GM12878 (cell line): ENCODE measurements at regions not wholly inside any gene's neighbourhood (a gene's known extent, or its start where the extent isn't known, plus 50 kb on each side); places are given as distances from the start of the nearest gene placed in this dataset.
"Not testable (repeated sequence)": the region's sequence is repeated elsewhere in the genome, so short reads cannot be mapped to it uniquely, and the experiment has no call there.

Source experiments
- ATAC-seq: fragments of 200-7000 bp; cut with Tn5 transposase; 3 replicates; pipeline ENCODE4 v1.9.1; 2020; ENCODE audit warnings: mild to moderate bottlenecking, moderate library complexity
- BruUV-seq: library from RNA; stranded (reverse); fragments of 400-500 nt; replicated peaks from 2 replicates; lab custom pipeline; 2021; lab: Mats Ljungman, UMichigan
- CTCF ChIA-PET: fragments of 300-600 bp; sonication (Branson Sonifier 250); formaldehyde crosslinking; extraction: SDS; loops from one replicate; lab custom pipeline; 2021; ENCODE audit warnings: inconsistent platforms; lab: Yijun Ruan, JAX
- POLR2A ChIA-PET: fragments of 350-600 bp; formaldehyde crosslinking; extraction: SDS; loops from one replicate; lab custom pipeline; 2021; ENCODE audit warnings: inconsistent platforms; lab: Charles Lee
- RAD21 ChIA-PET: fragments of 300-600 bp; sonication (Branson Sonifier 250); formaldehyde crosslinking; loops from one replicate; lab custom pipeline; 2023; ENCODE audit warnings: antibody characterized with exemption; ENCODE audit not compliant: unreplicated experiment; lab: Charles Lee
- SMC1A ChIA-PET: fragments of 300-600 bp; sonication (Branson Sonifier 250); formaldehyde crosslinking; loops from one replicate; lab custom pipeline; 2023; ENCODE audit not compliant: unreplicated experiment, uncharacterized antibody; lab: Charles Lee
- DNase-seq: peaks from one replicate; pipeline ENCODE4 v3.0.0-alpha.2; 2011; ENCODE audit warnings: low read depth, low spot score
- FAIRE-seq: peaks from 3 replicates; lab custom pipeline; 2011; peaks lifted over from hg19 to GRCh38; lab: Jason Lieb, UNC
- H2AFZ ChIP-seq: 2 replicates; pipeline ENCODE4 v1.6.0; 2011; ENCODE audit warnings: low read depth, low read length, control low read depth; ENCODE audit not compliant: control insufficient read depth
- H3K27ac ChIP-seq: 2 replicates; pipeline ENCODE4 v1.5.1; 2011; ENCODE audit warnings: control low read depth; ENCODE audit not compliant: control insufficient read depth, insufficient read depth
- H3K27me3 ChIP-seq, 2 experiments: replicated peaks in 1 of 2; 2 replicates each; pipeline versions ENCODE4 v1.6.0 to v1.6.1; 2011; ENCODE audit warnings: low read length in 1 of 2; ENCODE audit not compliant: control insufficient read depth in 2 of 2, insufficient read depth in 2 of 2
- H3K36me3 ChIP-seq, 2 experiments: 2 replicates each; pipeline ENCODE4 v1.5.1; 2011; ENCODE audit warnings: low read length in 1 of 2; ENCODE audit not compliant: control insufficient read depth in 2 of 2, insufficient read depth in 2 of 2
- H3K4me1 ChIP-seq: 2 replicates; pipeline ENCODE4 v1.6.1; 2011; ENCODE audit warnings: mild to moderate bottlenecking, low read length, moderate library complexity, mixed read lengths; ENCODE audit not compliant: control insufficient read depth, insufficient read depth
- H3K4me2 ChIP-seq: 2 replicates; pipeline ENCODE4 v1.6.0; 2011; ENCODE audit warnings: control low read depth; ENCODE audit not compliant: control insufficient read depth, insufficient read depth
- H3K4me3 ChIP-seq: fragments of 200-600 bp; sonication (generic); 2 replicates; pipeline ENCODE4 v1.5.1; 2016
- H3K79me2 ChIP-seq: 2 replicates; pipeline ENCODE4 v1.6.0; 2011; ENCODE audit warnings: low read length; ENCODE audit not compliant: control insufficient read depth, insufficient read depth
- H3K9ac ChIP-seq: 2 replicates; pipeline ENCODE4 v1.8.0; 2011; ENCODE audit warnings: low read length, control low read depth, mixed read lengths; ENCODE audit not compliant: control insufficient read depth, insufficient read depth
- H3K9me3 ChIP-seq: replicated peaks from 3 replicates; pipeline ENCODE4 v1.5.1; 2011; ENCODE audit warnings: mild to moderate bottlenecking, low read length; ENCODE audit not compliant: control insufficient read depth, insufficient read depth
- H4K20me1 ChIP-seq: 2 replicates; pipeline ENCODE4 v1.6.0; 2011; ENCODE audit not compliant: control insufficient read depth, insufficient read depth
- WGBS: methylation state at CpG from one replicate; pipeline ENCODE4 v1.1.6; 2016; ENCODE audit warnings: low lambda C conversion rate; ENCODE audit not compliant: insufficient replicate concordance, insufficient coverage; ENCODE audit errors: missing lambda C conversion rate; 5-methylcytosine and 5-hydroxymethylcytosine counted together
- in situ Hi-C: fragments of 300-500 bp; cut with MboI; formaldehyde crosslinking; loops from 9 replicates; pipeline ENCODE4 v1.14.3; 2018; ENCODE audit warnings: mixed read lengths
- intact Hi-C: fragments of 100-400 bp; cut with micrococcal nuclease; formaldehyde crosslinking; loops from one replicate; pipeline ENCODE4 v1.14.2; 2022; ENCODE audit not compliant: unreplicated experiment

DNA sequence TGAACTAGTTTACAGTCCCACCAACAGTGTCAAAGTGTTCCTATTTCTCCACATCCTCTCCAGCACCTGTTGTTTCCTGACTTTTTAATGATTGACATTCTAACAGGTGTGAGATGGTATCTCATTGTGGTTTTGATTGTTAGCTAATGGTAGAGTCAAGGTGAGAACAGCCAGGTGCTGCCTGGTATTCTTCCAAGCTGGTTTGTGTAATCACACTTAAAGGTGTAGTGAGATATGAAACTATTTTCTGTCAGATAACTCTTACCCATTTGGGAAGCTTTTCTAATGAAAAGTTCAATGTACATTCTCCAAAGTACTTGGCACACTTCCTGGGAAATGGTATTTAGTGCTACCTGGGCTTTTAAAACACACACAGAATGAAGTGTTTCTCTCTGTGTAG, 343.3 kb upstream of the OR4C13 start:
- H3K4me2 ChIP-seq, H3K27ac ChIP-seq, H3K27me3 ChIP-seq, DNase-seq, intact Hi-C loops, H3K36me3 ChIP-seq, RAD21 ChIA-PET, POLR2A ChIA-PET, CTCF ChIA-PET, H3K79me2 ChIP-seq, H3K9ac ChIP-seq, H3K4me3 ChIP-seq, FAIRE-seq, in situ Hi-C loops, ATAC-seq, SMC1A ChIA-PET, H4K20me1 ChIP-seq, H2AFZ ChIP-seq, H3K4me1 ChIP-seq, BruUV-seq, H3K9me3 ChIP-seq: not testable (repeated sequence)

DNA sequence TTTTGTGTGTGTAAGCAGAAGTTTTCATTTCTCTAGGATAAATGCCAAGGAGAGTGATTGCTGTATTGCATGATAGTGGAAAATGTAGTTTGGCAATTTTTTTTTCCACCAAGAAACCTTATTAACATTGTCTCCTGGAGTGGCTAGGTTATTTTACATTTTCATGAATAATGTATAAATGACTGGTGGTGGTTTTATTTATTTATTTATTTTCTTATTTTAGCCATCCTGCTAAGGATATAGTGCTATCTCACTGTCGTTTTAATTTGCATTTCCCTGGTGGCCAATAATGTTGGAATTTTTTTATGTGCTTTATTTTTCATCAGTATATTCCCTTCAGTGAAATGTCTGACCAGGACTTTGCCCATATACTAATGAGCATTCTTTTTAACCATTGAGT, 328.3 kb upstream of the OR4C13 start:
- H3K27ac ChIP-seq, POLR2A ChIA-PET, in situ Hi-C loops, H3K4me3 ChIP-seq, intact Hi-C loops, ATAC-seq, H3K4me2 ChIP-seq, H3K9me3 ChIP-seq, H4K20me1 ChIP-seq, H3K9ac ChIP-seq, CTCF ChIA-PET, FAIRE-seq, RAD21 ChIA-PET, DNase-seq, H3K79me2 ChIP-seq, BruUV-seq, H2AFZ ChIP-seq, H3K36me3 ChIP-seq, H3K27me3 ChIP-seq, H3K4me1 ChIP-seq, SMC1A ChIA-PET: not testable (repeated sequence)
- 0% methylated on average over 1 of the region's 1 CpG for WGBS

DNA sequence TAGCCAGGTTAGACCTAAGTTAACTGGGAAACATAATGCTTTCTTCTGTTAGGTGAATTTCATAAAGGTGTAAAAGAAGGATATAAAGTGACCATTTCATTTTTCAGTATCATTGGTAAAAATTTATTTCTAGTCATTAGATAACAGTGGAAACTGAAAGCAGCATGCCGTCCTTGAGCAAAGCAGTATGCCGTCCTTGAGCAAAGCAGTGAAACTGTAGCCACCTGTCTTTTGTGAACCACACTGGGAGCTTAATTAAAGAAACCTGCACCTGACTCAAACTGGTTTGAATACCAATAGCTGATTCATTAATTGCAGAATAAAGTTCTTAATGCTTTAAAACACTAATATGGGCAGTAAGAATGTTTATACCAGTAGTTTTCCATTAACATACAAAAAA, 281.5 kb upstream of the OR4C13 start:
- H4K20me1 ChIP-seq, RAD21 ChIA-PET, H3K27ac ChIP-seq, in situ Hi-C loops, POLR2A ChIA-PET, H3K9ac ChIP-seq, SMC1A ChIA-PET, intact Hi-C loops, H3K4me1 ChIP-seq, CTCF ChIA-PET, ATAC-seq, H3K27me3 ChIP-seq, H3K36me3 ChIP-seq, H3K4me2 ChIP-seq, H3K9me3 ChIP-seq, H2AFZ ChIP-seq, H3K4me3 ChIP-seq, FAIRE-seq, BruUV-seq, H3K79me2 ChIP-seq, DNase-seq: not testable (repeated sequence)
- WGBS = 28% methylated on average over 2 of the region's 2 CpGs

- H3K4me1 ChIP-seq, FAIRE-seq, H3K36me3 ChIP-seq, H3K27me3 ChIP-seq, H3K4me2 ChIP-seq, H4K20me1 ChIP-seq, POLR2A ChIA-PET, intact Hi-C loops, H3K79me2 ChIP-seq, RAD21 ChIA-PET, BruUV-seq, H3K27ac ChIP-seq, H2AFZ ChIP-seq, ATAC-seq, H3K4me3 ChIP-seq, DNase-seq, in situ Hi-C loops, H3K9me3 ChIP-seq, H3K9ac ChIP-seq: not testable (repeated sequence)
- ChIA-PET CTCF (interaction anchor here (1.2 kb wide), 1 partner anchor 293 kb away, joined by 3 read pairs; no protein-coding TSS in a partner anchor), SMC1A (interaction anchor here (0.6 kb wide), 1 partner anchor 526 kb away, joined by 3 read pairs; no protein-coding TSS in a partner anchor)
- 0% methylated on average over 1 of the region's 1 CpG for WGBS
These were observed 250.1 kb upstream of the OR4C13 start for GRCh38 chr11:49702121-49702520.
